Neural progenitor cell (in vitro differentiated cells): ENCODE measurements at regions not wholly inside any gene's neighbourhood (a gene's known extent, or its start where the extent isn't known, plus 50 kb on each side); places are given as distances from the start of the nearest gene placed in this dataset.

Experiments
- DNase-seq: peaks from one replicate; pipeline ENCODE4 v3.0.0-alpha.2; 2016; ENCODE audit warnings: low spot score
- H2AFZ ChIP-seq: fragments of 200-600 bp; sonication (generic); replicated peaks from 2 replicates; pipeline ENCODE4 v1.6.1; 2016; ENCODE audit warnings: antibody characterized with exemption
- H3F3A ChIP-seq: fragments of 200-600 bp; sonication (generic); 2 replicates; pipeline ENCODE4 v1.6.1; 2016; ENCODE audit warnings: antibody characterized with exemption, low read depth
- H3K27ac ChIP-seq: fragments of 200-600 bp; sonication (generic); 2 replicates; pipeline ENCODE4 v1.5.1; 2016; ENCODE audit warnings: mild to moderate bottlenecking
- H3K27me3 ChIP-seq: fragments of 200-600 bp; sonication (generic); 2 replicates; pipeline ENCODE4 v1.6.1; 2016; ENCODE audit warnings: mild to moderate bottlenecking, moderate library complexity
- H3K36me3 ChIP-seq: fragments of 200-600 bp; sonication (generic); 2 replicates; pipeline ENCODE4 v1.5.1; 2016
- H3K4me1 ChIP-seq: fragments of 200-600 bp; sonication (generic); 2 replicates; pipeline ENCODE4 v1.6.1; 2016; ENCODE audit warnings: mixed run types
- H3K4me2 ChIP-seq: fragments of 200-600 bp; sonication (generic); 2 replicates; pipeline ENCODE4 v1.6.1; 2016
- H3K4me3 ChIP-seq: fragments of 200-600 bp; sonication (generic); 2 replicates; pipeline ENCODE4 v1.5.1; 2016
- H3K79me2 ChIP-seq: fragments of 200-600 bp; sonication (generic); 2 replicates; pipeline ENCODE4 v1.6.1; 2016; ENCODE audit warnings: low read depth
- H3K9ac ChIP-seq: fragments of 200-600 bp; sonication (generic); 2 replicates; pipeline ENCODE4 v1.6.1; 2016
- H3K9me3 ChIP-seq: fragments of 200-600 bp; sonication (generic); 2 replicates; pipeline ENCODE4 v1.5.1; 2016; ENCODE audit warnings: low read depth
- H4K20me1 ChIP-seq: fragments of 200-600 bp; sonication (generic); 2 replicates; pipeline ENCODE4 v1.6.1; 2016; ENCODE audit warnings: low read depth
- H3K27ac Mint-ChIP-seq: 3 replicates; pipeline ENCODE4 v1.8.0; 2021; ENCODE audit warnings: mixed read lengths
- H3K27me3 Mint-ChIP-seq: 2 replicates; pipeline ENCODE4 v1.8.0; 2022; ENCODE audit warnings: low read depth, mild to moderate bottlenecking, inconsistent platforms, moderate library complexity, mixed read lengths; ENCODE audit not compliant: insufficient read depth
- H3K36me3 Mint-ChIP-seq: 3 replicates; pipeline ENCODE4 v1.8.0; 2021; ENCODE audit warnings: mixed read lengths
- H3K4me1 Mint-ChIP-seq: 3 replicates; pipeline ENCODE4 v1.8.0; 2021; ENCODE audit warnings: mixed read lengths
- H3K4me3 Mint-ChIP-seq: 3 replicates; pipeline ENCODE4 v1.8.0; 2021; ENCODE audit warnings: mild to moderate bottlenecking, moderate library complexity, mixed read lengths
- H3K9me3 Mint-ChIP-seq: 3 replicates; pipeline ENCODE4 v1.8.0; 2020; ENCODE audit warnings: mixed read lengths
- EZH2 ChIP-seq: fragments of 200-600 bp; sonication (generic); IDR thresholded peaks from 2 replicates; pipeline ENCODE4 v1.6.1; 2017; ENCODE audit warnings: antibody characterized with exemption, mild to moderate bottlenecking, moderate library complexity
- EZH2phosphoT487 ChIP-seq: fragments of 200-600 bp; sonication (generic); IDR thresholded peaks from 2 replicates; pipeline ENCODE4 v1.6.1; 2017; ENCODE audit warnings: antibody characterized with exemption
- TF ChIP-seq, protein P1 (sequence below): fragments of 200-600 bp; sonication (generic); IDR thresholded peaks from 2 replicates; pipeline ENCODE4 v1.5.1; 2017; ENCODE audit warnings: antibody characterized with exemption, mild to moderate bottlenecking

DNA sequence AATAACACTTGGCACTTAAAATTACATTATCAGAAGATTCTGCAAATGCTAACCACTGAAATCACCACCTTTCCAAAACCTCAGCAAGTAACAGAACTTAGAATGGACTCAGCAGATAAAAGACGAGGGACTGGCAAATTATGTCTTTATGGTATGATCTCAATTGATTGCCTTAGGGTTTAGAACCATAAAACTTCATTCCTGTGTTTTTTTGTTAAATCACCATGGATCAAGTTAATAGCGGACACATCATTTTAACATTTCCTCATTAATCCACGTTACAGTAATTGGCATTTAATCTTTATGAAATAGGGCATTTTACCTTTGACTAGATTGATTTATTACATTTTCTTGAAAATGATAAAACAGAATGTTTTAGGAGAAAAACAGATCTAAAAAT, 2070.3 kb downstream of the PCDH9 start:
- Mint-ChIP-seq H3K4me3 (no peak overlapping the region), H3K27ac (no peak overlapping the region), H3K27me3 (peaks cover 2% of the 10 kb centered on the region), H3K36me3 (no peaks in the 10 kb centered on the region), H3K4me1 (peaks cover 2% of the 10 kb centered on the region), H3K9me3 (no peaks in the 10 kb centered on the region)
- H3K27me3 ChIP-seq = no peaks in the 10 kb centered on the region
- H3K9ac ChIP-seq = no peak overlapping the region
- H3K79me2 ChIP-seq = no peaks in the 10 kb centered on the region
- no peak overlapping the region for H2AFZ ChIP-seq
- TF ChIP-seq EZH2 = no peak
- TF ChIP-seq, protein P1, sequence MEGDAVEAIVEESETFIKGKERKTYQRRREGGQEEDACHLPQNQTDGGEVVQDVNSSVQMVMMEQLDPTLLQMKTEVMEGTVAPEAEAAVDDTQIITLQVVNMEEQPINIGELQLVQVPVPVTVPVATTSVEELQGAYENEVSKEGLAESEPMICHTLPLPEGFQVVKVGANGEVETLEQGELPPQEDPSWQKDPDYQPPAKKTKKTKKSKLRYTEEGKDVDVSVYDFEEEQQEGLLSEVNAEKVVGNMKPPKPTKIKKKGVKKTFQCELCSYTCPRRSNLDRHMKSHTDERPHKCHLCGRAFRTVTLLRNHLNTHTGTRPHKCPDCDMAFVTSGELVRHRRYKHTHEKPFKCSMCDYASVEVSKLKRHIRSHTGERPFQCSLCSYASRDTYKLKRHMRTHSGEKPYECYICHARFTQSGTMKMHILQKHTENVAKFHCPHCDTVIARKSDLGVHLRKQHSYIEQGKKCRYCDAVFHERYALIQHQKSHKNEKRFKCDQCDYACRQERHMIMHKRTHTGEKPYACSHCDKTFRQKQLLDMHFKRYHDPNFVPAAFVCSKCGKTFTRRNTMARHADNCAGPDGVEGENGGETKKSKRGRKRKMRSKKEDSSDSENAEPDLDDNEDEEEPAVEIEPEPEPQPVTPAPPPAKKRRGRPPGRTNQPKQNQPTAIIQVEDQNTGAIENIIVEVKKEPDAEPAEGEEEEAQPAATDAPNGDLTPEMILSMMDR = no peak
- TF ChIP-seq EZH2phosphoT487 = no peak
- no peaks in the 10 kb centered on the region for H4K20me1 ChIP-seq
- H3K27ac ChIP-seq = no peak overlapping the region
- H3F3A ChIP-seq = no peaks in the 10 kb centered on the region
- DNase-seq = no peak
- no peak overlapping the region for H3K4me3 ChIP-seq
- H3K4me1 ChIP-seq = no peaks in the 10 kb centered on the region
- H3K9me3 ChIP-seq = no peaks in the 10 kb centered on the region
- H3K4me2 ChIP-seq = no peak overlapping the region
- H3K36me3 ChIP-seq = no peaks in the 10 kb centered on the region

DNA sequence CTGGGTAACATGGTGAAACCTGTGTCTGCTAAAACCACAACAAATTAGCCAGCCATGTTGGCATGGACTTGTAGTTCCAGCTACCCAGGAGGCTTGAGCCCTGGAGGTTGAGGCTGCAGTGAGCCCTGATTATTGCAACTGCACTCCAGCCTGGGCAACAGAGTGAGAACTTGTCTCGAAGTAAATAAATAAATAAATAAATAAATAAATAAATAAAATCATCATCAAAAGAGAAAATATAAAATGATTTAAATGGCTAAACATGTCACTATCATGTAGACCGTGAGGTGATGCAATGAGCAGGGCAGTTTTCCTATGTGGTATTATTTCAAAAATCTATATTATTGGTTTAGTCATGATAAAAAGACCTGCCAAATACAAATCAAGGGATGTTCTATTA, 2074.3 kb downstream of the PCDH9 start:
- Mint-ChIP-seq H3K4me1 (no peaks in the 10 kb centered on the region), H3K36me3 (no peaks in the 10 kb centered on the region), H3K27ac (no peak overlapping the region), H3K4me3 (no peak overlapping the region), H3K9me3 (no peaks in the 10 kb centered on the region), H3K27me3 (no peaks in the 10 kb centered on the region)
- Histone ChIP-seq H3K9me3 (no peaks in the 10 kb centered on the region), H3K4me2 (no peak overlapping the region), H3K4me3 (no peak overlapping the region), H4K20me1 (no peaks in the 10 kb centered on the region), H3K4me1 (no peaks in the 10 kb centered on the region), H3K9ac (no peak overlapping the region), H3K79me2 (no peaks in the 10 kb centered on the region), H2AFZ (no peak overlapping the region), H3K27ac (no peak overlapping the region), H3K27me3 (no peaks in the 10 kb centered on the region), H3K36me3 (no peaks in the 10 kb centered on the region), H3F3A (no peaks in the 10 kb centered on the region)
- DNase-seq = no peak
- TF ChIP-seq EZH2phosphoT487 = no peak
- TF ChIP-seq, protein P1 = no peak
- no peak for TF ChIP-seq EZH2

- no peak overlapping the region for H3K4me3 Mint-ChIP-seq
- Histone ChIP-seq H4K20me1 (no peaks in the 10 kb centered on the region), H3K4me2 (no peak overlapping the region), H2AFZ (no peak overlapping the region), H3K4me1 (no peaks in the 10 kb centered on the region), H3K27me3 (no peaks in the 10 kb centered on the region), H3K79me2 (no peaks in the 10 kb centered on the region), H3K36me3 (no peaks in the 10 kb centered on the region), H3K9ac (no peak overlapping the region), H3K27ac (no peak overlapping the region), H3F3A (no peaks in the 10 kb centered on the region), H3K9me3 (no peaks in the 10 kb centered on the region), H3K4me3 (no peak overlapping the region)
- H3K9me3 Mint-ChIP-seq = no peaks in the 10 kb centered on the region
- TF ChIP-seq, protein P1 = no peak
- TF ChIP-seq EZH2 = no peak
- TF ChIP-seq EZH2phosphoT487 = no peak
- DNase-seq = no peak
- H3K27ac Mint-ChIP-seq = no peak overlapping the region
- no peaks in the 10 kb centered on the region for H3K27me3 Mint-ChIP-seq
- no peaks in the 10 kb centered on the region for H3K36me3 Mint-ChIP-seq
- H3K4me1 Mint-ChIP-seq = no peaks in the 10 kb centered on the region
These were observed 2075.3 kb downstream of the PCDH9 start for GRCh38 chr13:65154661-65155447.
